ENCODE measurements at regions not wholly inside any gene's neighbourhood (a gene's known extent, or its start where the extent isn't known, plus 50 kb on each side); places are given as distances from the start of the nearest gene placed in this dataset.

DNA sequence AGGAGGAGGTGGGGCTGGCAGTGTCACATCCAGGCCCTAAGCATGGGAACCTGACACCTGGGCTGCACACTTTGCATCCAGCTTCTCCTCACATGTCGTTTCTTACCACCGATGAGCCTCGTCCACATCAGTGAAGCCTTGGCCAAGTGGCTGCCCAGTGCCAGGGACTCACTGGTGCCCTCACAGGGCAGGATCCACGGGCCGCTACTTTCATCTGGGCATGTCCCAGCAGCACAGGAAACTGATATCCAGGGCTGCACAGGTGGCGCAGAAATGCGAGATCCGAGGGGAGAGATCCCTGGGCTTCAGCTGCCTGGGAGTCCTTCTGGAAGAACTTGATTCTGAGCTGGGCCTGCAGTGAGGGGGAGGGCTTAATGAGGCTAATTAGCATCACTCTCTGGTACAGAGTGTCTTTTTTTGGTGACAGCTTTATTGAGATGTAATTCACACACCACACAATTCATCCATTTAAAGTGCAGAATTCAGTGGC, 291.6 kb upstream of the HDAC4 start:
- H3K36me3 ChIP-seq (ENCODE audit: control insufficient read depth, insufficient read depth, low read length), result no peaks in the 10 kb centered on the region
- no peak for DNase-seq (ENCODE audit: extremely low read depth, insufficient read length)
- TF ChIP-seq, protein P1, sequence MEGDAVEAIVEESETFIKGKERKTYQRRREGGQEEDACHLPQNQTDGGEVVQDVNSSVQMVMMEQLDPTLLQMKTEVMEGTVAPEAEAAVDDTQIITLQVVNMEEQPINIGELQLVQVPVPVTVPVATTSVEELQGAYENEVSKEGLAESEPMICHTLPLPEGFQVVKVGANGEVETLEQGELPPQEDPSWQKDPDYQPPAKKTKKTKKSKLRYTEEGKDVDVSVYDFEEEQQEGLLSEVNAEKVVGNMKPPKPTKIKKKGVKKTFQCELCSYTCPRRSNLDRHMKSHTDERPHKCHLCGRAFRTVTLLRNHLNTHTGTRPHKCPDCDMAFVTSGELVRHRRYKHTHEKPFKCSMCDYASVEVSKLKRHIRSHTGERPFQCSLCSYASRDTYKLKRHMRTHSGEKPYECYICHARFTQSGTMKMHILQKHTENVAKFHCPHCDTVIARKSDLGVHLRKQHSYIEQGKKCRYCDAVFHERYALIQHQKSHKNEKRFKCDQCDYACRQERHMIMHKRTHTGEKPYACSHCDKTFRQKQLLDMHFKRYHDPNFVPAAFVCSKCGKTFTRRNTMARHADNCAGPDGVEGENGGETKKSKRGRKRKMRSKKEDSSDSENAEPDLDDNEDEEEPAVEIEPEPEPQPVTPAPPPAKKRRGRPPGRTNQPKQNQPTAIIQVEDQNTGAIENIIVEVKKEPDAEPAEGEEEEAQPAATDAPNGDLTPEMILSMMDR (IDR thresholded peaks at IDR 0.05; ENCODE audit: insufficient read depth, low read length, poor library complexity, severe bottlenecking), result no peak
- H3K4me3 ChIP-seq (replicated peaks; ENCODE audit: low read depth, low read length), result no peak overlapping the region
- no peaks in the 10 kb centered on the region; the same call in 1 of the 2 replicates for H3K27me3 ChIP-seq (replicated peaks; ENCODE audit: control insufficient read depth, insufficient read depth, low read length)

DNA sequence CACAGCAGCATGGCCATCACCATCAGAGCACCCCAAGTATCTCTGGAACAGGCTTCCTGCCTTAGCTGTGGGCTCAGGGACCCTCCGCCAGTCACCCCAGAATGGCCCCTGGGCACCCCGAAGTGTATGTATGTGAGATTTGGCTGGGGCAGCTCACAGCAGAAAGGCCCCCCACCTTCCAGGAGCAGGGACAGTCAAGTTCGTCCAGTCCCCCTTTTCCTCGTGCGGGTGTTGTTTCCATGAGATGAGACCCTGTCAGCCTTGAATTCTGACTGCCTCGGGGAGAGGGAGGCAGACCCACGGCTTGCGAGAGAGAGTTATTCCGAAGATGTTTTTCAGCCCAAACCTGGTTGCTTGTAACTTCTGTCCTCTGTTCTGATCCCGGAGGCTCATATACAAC, 290.9 kb upstream of the HDAC4 start:
- DNase-seq (ENCODE audit: extremely low read depth, insufficient read length), result no peak
- TF ChIP-seq, protein P1 (IDR thresholded peaks at IDR 0.05; ENCODE audit: insufficient read depth, low read length, poor library complexity, severe bottlenecking), result no peak

DNA sequence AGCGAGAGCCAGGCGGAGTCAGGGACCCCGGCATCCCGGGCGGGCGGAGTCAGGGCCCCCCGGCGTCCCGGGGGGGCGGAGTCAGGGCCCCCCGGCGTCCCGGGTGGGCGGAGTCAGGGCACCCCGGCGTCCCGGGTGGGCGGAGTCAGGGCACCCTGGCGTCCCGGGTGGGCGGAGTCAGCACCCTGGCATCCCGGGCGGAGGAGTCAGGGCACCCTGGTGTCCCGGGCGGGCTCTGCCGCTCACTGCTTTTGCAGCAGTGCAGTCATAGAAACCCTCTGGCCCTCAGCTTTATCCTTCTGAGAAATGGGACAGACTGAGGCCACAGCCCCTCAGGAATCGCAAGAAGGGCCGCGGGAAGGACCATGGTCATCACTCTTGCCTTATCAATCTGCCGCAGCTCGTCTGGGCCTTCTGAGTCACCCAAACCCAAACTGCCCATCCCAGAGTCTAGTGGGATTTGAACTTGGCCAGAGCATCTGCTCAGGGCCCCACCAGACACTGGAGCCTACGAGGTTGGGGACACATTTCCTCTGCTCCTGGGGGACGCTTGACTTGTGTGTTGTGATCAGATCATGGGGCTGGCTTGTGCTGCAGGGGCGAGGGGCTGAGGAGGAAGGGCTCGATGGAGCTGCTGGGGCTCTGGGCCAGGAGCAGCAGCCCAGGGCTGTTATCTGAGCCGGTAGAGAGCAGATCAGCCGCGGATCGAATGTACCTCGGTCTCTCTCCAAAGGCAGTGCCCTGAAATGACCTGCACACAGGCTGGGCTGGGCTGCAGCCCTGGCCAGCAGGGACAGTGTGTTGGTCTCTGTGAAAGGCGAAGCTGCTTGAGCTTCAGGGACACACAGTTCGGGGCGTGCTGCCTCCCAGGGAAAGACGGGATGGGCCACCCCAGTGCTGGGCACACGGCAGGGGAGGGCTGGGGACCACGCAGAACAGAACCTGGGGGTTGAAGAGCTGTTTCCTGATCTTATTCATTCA, 290.1 kb upstream of the HDAC4 start:
- Histone ChIP-seq H3K4me3 (replicated peaks; ENCODE audit: low read depth, low read length) (no peak overlapping the region), H3K36me3 (ENCODE audit: control insufficient read depth, insufficient read depth, low read length) (no peaks in the 10 kb centered on the region), H3K27me3 (replicated peaks; ENCODE audit: control insufficient read depth, insufficient read depth, low read length) (no peaks in the 10 kb centered on the region; the same call in 1 of the 2 replicates)
- no peak for DNase-seq (ENCODE audit: extremely low read depth, insufficient read length)
- TF ChIP-seq, protein P1 (IDR thresholded peaks at IDR 0.05; ENCODE audit: insufficient read depth, low read length, poor library complexity, severe bottlenecking), result no peak

More for the DNA sequence above, 290.9 kb upstream of the HDAC4 start:
- Histone ChIP-seq H3K4me3 (replicated peaks; ENCODE audit: low read depth, low read length) (no peak overlapping the region), H3K36me3 (ENCODE audit: control insufficient read depth, insufficient read depth, low read length) (no peaks in the 10 kb centered on the region), H3K27me3 (replicated peaks; ENCODE audit: control insufficient read depth, insufficient read depth, low read length) (no peaks in the 10 kb centered on the region; the same call in 1 of the 2 replicates)

DNA sequence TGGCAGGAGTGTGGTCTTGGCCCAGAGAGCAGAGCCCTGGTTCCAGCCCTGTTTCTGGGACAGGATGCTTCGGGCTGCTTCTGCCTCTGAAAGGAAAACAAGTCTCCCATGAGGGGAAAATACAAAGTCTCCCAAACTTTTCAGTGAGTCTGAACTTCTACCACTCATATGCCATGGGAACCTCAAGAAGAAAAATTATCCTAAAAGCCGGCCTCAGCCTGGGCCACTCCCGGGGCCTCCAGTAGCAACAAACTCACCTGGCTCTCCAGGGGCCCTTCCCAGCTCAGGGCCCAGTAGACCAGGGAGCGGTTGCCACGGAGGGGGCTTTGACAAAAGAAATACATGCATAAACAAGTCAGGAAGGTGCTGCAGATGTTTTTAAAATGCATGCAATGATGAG, 289.2 kb upstream of the HDAC4 start:
- Histone ChIP-seq H3K27me3 (replicated peaks; ENCODE audit: control insufficient read depth, insufficient read depth, low read length) (no peaks in the 10 kb centered on the region; the same call in 1 of the 2 replicates), H3K36me3 (ENCODE audit: control insufficient read depth, insufficient read depth, low read length) (no peaks in the 10 kb centered on the region), H3K4me3 (replicated peaks; ENCODE audit: low read depth, low read length) (no peak overlapping the region)
- DNase-seq (ENCODE audit: extremely low read depth, insufficient read length), result no peak
- TF ChIP-seq, protein P1 (IDR thresholded peaks at IDR 0.05; ENCODE audit: insufficient read depth, low read length, poor library complexity, severe bottlenecking), result no peak

DNA sequence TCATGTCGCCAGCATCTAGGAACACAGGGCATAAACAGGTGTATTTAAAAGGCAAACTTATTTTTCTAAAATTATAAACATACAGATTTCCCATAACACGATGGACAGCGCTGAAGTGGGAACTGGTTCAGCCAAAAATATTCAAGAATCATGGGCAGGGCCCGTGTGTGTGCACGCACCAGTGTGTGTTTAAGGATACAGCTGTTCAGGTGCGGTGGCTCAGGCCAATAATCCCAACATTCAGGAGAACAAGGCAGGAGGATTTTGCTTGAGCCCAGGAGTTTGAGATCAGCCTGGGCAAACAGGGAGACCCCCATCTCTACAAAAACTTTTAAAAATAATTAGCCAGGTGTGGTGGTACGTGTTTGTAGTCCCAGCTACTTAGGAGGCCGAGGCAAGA, 288.6 kb upstream of the HDAC4 start:
- TF ChIP-seq, protein P1 (IDR thresholded peaks at IDR 0.05; ENCODE audit: insufficient read depth, low read length, poor library complexity, severe bottlenecking), result no peak
- Histone ChIP-seq H3K36me3 (ENCODE audit: control insufficient read depth, insufficient read depth, low read length) (no peaks in the 10 kb centered on the region), H3K4me3 (replicated peaks; ENCODE audit: low read depth, low read length) (no peak overlapping the region), H3K27me3 (replicated peaks; ENCODE audit: control insufficient read depth, insufficient read depth, low read length) (no peaks in the 10 kb centered on the region; the same call in none of the 2 replicates)
- DNase-seq (ENCODE audit: extremely low read depth, insufficient read length), result no peak

All from GM06990 (cell line).